ENCODE measurements at regions not wholly inside any gene's neighbourhood (a gene's known extent, or its start where the extent isn't known, plus 50 kb on each side); places are given as distances from the start of the nearest gene placed in this dataset.

GRCh38 chr1:59183749-59184317 lies 113.1 kb upstream of the FGGY start:
- 2% methylated on average over 3 of the region's 3 CpGs for WGBS (ENCODE audit: insufficient coverage, low coverage, missing lambda C conversion rate)
- POLR2A ChIA-PET = no interaction called here
- no TSS peak for BruUV-seq (replicated peaks)
- no peak overlapping the region for H2AFZ ChIP-seq (ENCODE audit: low read depth, low read length)
- no peaks in the 10 kb centered on the region for H3K9me1 ChIP-seq (ENCODE audit: control insufficient read depth, insufficient read depth, low read length)
- H3K4me1 ChIP-seq (replicated peaks in 1 of 2; ENCODE audit: control insufficient read depth in 2 of 2, insufficient read depth in 2 of 2, low read length in 2 of 2) = no peaks in the 10 kb centered on the region
- H4K20me1 ChIP-seq (replicated peaks; ENCODE audit: control insufficient read depth, insufficient read depth, low read length) = no peaks in the 10 kb centered on the region
- H3K27ac ChIP-seq (ENCODE audit: extremely low read depth, low read depth, low read length) = no peak overlapping the region
- no peaks in the 10 kb centered on the region for H3K36me3 ChIP-seq (ENCODE audit: control insufficient read depth, insufficient read depth, low read length)
- no peak for FAIRE-seq
- in situ Hi-C loops (cut with MboI) (no loop called here), intact Hi-C loops (cut with micrococcal nuclease) (loop anchor here (10.0 kb wide), 1 partner anchor 511 kb away; no protein-coding TSS in a partner anchor)
- CTCF ChIA-PET (ENCODE audit: low intra/inter-chr PET ratio) = no interaction called here
- ATAC-seq = no peak
- DNase-seq (ENCODE audit: extremely low read depth in 1 of 4, low spot score in 3 of 4) = no peak
- no peak overlapping the region for H3K9ac ChIP-seq (ENCODE audit: insufficient read depth in 1 of 2, low read depth in 2 of 2, low read length in 2 of 2)
- H3K4me2 ChIP-seq (ENCODE audit: insufficient read depth, low read length) = no peak overlapping the region
- H3K4me3 ChIP-seq = no peak overlapping the region
- TF ChIP-seq ZNF224 (CRISPR knock-in tag; IDR thresholded peaks at IDR 0.05) = no peak
- no peak for TF ChIP-seq RBM34 (IDR thresholded peaks at IDR 0.05; ENCODE audit: borderline replicate concordance, insufficient read depth, low read length)
- no peak for TF ChIP-seq ETV6 (IDR thresholded peaks at IDR 0.05; ENCODE audit: borderline replicate concordance in 1 of 2, low read depth in 2 of 2, low read length in 1 of 2)
- no peak for TF ChIP-seq ETV6 (CRISPR knock-in tag; IDR thresholded peaks at IDR 0.05; ENCODE audit: borderline replicate concordance)
- TF ChIP-seq GABPB2 (CRISPR knock-in tag; conservative IDR thresholded peaks at IDR 0.05) = no peak
- no peak for TF ChIP-seq KAT2B (IDR thresholded peaks at IDR 0.05; ENCODE audit: low read depth, low read length)
- TF ChIP-seq RAD51 (IDR thresholded peaks at IDR 0.05; ENCODE audit: borderline replicate concordance, low read depth) = no peak
- TF ChIP-seq NR2C2 (CRISPR knock-in tag; IDR thresholded peaks at IDR 0.05) = no peak
- TF ChIP-seq NR2C2 (tag; IDR thresholded peaks at IDR 0.05) = no peak
- TF ChIP-seq ZNF77 (CRISPR knock-in tag; IDR thresholded peaks at IDR 0.05) = no peak
- TF ChIP-seq CXXC5 (CRISPR knock-in tag; IDR thresholded peaks at IDR 0.05) = no peak
- no peaks in the 10 kb centered on the region for H3K27me3 ChIP-seq (ENCODE audit: control insufficient read depth in 2 of 2, insufficient read depth in 2 of 2, low read length in 2 of 2)
- H3K79me2 ChIP-seq (ENCODE audit: control insufficient read depth, insufficient read depth, low read length) = no peaks in the 10 kb centered on the region
- no peaks in the 10 kb centered on the region for H3K9me3 ChIP-seq (replicated peaks; ENCODE audit: control insufficient read depth, insufficient read depth, low read depth, low read length)
